Loucy (cell line): ENCODE measurements at regions not wholly inside any gene's neighbourhood (a gene's known extent, or its start where the extent isn't known, plus 50 kb on each side); places are given as distances from the start of the nearest gene placed in this dataset.

ENCODE experiments used
- H2AFZ ChIP-seq: fragments of 200-600 bp; sonication (generic); 2 replicates; pipeline ENCODE4 v1.6.0; 2016; ENCODE audit warnings: antibody characterized with exemption, mild to moderate bottlenecking, low read length, moderate library complexity
- H3F3A ChIP-seq: fragments of 200-600 bp; 2 replicates; pipeline ENCODE4 v1.6.0; 2016; ENCODE audit warnings: antibody characterized with exemption, low read depth, mild to moderate bottlenecking
- H3K27me3 ChIP-seq: fragments of 200-600 bp; sonication (generic); 2 replicates; pipeline ENCODE4 v1.6.1; 2014; ENCODE audit warnings: low read length, mild to moderate bottlenecking; ENCODE audit not compliant: insufficient read depth, poor library complexity, severe bottlenecking
- H3K36me3 ChIP-seq: fragments of 200-600 bp; sonication (generic); 2 replicates; pipeline ENCODE4 v1.6.1; 2016; ENCODE audit warnings: low read length; ENCODE audit not compliant: insufficient read depth
- H3K4me1 ChIP-seq: fragments of 200-600 bp; sonication (generic); 2 replicates; pipeline ENCODE4 v1.5.1; 2014; ENCODE audit warnings: low read length, mild to moderate bottlenecking; ENCODE audit not compliant: insufficient read depth, poor library complexity, severe bottlenecking
- H3K4me2 ChIP-seq: fragments of 200-600 bp; sonication (generic); 2 replicates; pipeline ENCODE4 v1.6.0; 2014; ENCODE audit warnings: antibody characterized with exemption, low read length, low read depth, mild to moderate bottlenecking; ENCODE audit not compliant: poor library complexity, severe bottlenecking
- H3K4me3 ChIP-seq: fragments of 200-600 bp; sonication (generic); 2 replicates; pipeline ENCODE4 v1.5.1; 2014; ENCODE audit warnings: low read length, mild to moderate bottlenecking, mixed read lengths; ENCODE audit not compliant: poor library complexity, severe bottlenecking
- H3K79me2 ChIP-seq: fragments of 200-600 bp; sonication (generic); 2 replicates; pipeline ENCODE4 v1.6.1; 2014; ENCODE audit warnings: low read length; ENCODE audit not compliant: insufficient read depth
- H3K9ac ChIP-seq: fragments of 200-600 bp; sonication (generic); 2 replicates; pipeline ENCODE4 v1.6.0; 2014; ENCODE audit warnings: mild to moderate bottlenecking, low read depth, low read length, moderate library complexity; ENCODE audit not compliant: poor library complexity, severe bottlenecking
- H3K9me2 ChIP-seq: fragments of 200-600 bp; sonication (generic); replicated peaks from 2 replicates; pipeline ENCODE4 v1.6.1; 2016; ENCODE audit warnings: low read depth, low read length, mixed read lengths
- H3K9me3 ChIP-seq: fragments of 200-600 bp; sonication (generic); 2 replicates; pipeline ENCODE4 v1.6.1; 2014; ENCODE audit warnings: mild to moderate bottlenecking, antibody characterized with exemption, low read length, low read depth; ENCODE audit not compliant: insufficient read depth
- H4K20me1 ChIP-seq: fragments of 200-600 bp; sonication (generic); 2 replicates; pipeline ENCODE4 v1.6.0; 2014; ENCODE audit warnings: antibody characterized with exemption, low read length, mild to moderate bottlenecking; ENCODE audit not compliant: insufficient read depth, poor library complexity, severe bottlenecking
- CTCF ChIP-seq: fragments of 200-600 bp; sonication (generic); conservative IDR thresholded peaks from 2 replicates; pipeline ENCODE4 v1.5.1; 2014; ENCODE audit warnings: mild to moderate bottlenecking, antibody characterized with exemption, low read length
- EZH2phosphoT487 ChIP-seq: fragments of 200-600 bp; IDR thresholded peaks from 2 replicates; pipeline ENCODE4 v1.6.1; 2018; ENCODE audit warnings: antibody characterized with exemption, mild to moderate bottlenecking, moderate library complexity, borderline replicate concordance

- Histone ChIP-seq H3K27me3 (peaks cover 11% of the 10 kb centered on the region), H3K4me1 (peaks cover 4% of the 10 kb centered on the region), H4K20me1 (no peaks in the 10 kb centered on the region), H3K4me2 (no peak overlapping the region), H3K9me3 (no peaks in the 10 kb centered on the region), H3K36me3 (no peaks in the 10 kb centered on the region), H3K9me2 (no peaks in the 10 kb centered on the region), H3F3A (no peaks in the 10 kb centered on the region), H3K79me2 (no peaks in the 10 kb centered on the region), H3K4me3 (no peak overlapping the region), H2AFZ (no peak overlapping the region), H3K9ac (no peak overlapping the region)
- TF ChIP-seq CTCF (no peak), EZH2phosphoT487 (no peak)
Measured at GRCh38 chr1:239742416-239743109, 349.1 kb upstream of the FMN2 start.

DNA sequence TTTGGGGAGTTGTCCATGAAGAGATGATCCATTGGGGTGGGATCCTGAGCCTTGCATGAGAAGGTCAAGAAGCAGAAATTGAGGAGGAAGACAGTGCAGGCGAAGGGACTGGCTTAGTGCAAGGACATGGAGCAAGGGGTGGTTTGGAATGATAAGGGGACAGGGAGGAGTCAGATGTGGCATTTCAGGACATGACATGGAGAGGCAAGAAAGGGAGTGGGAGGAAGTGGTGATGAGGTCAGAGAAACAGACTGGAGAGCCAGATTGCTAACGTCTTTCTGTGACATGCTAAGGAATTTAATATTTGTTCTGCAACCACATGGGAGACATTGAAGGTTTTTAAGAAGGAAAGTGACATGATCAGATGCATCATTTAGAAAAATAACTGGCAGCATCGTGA is 346.8 kb upstream of the FMN2 start:
- no peak overlapping the region for H2AFZ ChIP-seq

DNA sequence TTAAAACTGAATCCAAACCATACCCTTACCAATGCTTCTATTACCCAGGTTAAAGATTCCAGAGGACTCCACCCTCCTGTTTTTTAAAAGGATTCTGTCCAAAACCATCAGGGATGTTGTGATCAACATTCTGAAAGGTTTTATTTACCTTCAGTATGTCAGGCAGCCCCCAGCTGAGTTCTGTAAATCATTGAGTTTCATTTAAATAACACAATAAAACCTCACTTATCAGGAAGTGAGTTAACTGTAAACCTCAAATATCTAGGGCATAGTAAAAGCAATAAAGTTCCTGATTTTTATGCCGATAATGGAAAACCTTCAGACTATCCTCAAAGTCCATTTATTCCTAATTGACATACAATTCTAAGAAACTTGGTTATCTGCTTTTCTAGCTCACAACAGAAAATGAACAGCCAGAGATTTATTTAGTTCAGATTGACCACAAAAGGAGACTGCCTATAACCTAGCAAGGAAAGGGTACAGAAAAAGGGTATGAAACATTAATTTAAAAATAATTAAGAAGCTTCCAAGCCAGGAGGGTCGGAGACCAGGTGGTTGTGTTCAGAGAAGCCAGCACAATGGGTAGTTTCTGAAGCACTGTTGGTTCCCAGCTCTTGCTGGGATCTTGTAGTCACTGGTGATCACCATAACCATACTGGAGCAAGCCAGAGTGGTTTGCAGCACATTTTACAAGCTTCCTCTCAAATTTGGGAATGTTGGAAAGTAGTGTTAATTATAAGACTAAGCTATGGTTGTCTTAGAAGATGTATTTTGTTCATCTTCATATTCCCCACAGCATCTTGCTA is 336.4 kb upstream of the FMN2 start:
- Histone ChIP-seq H3K4me2 (no peak overlapping the region), H3K9ac (no peak overlapping the region), H3K4me3 (no peak overlapping the region), H3K9me3 (no peaks in the 10 kb centered on the region), H3K27me3 (no peaks in the 10 kb centered on the region), H3K4me1 (no peaks in the 10 kb centered on the region), H2AFZ (no peak overlapping the region), H3K9me2 (no peaks in the 10 kb centered on the region), H3F3A (no peaks in the 10 kb centered on the region), H3K79me2 (no peaks in the 10 kb centered on the region), H3K36me3 (no peaks in the 10 kb centered on the region), H4K20me1 (no peaks in the 10 kb centered on the region)
- no peak for TF ChIP-seq EZH2phosphoT487
- TF ChIP-seq CTCF: no peak

More for the DNA sequence above, 346.8 kb upstream of the FMN2 start:
- no peak overlapping the region for H3K9ac ChIP-seq
- no peak overlapping the region for H3K4me2 ChIP-seq
- no peak overlapping the region for H3K4me3 ChIP-seq
- H3K9me3 ChIP-seq: no peaks in the 10 kb centered on the region
- H3K79me2 ChIP-seq: no peaks in the 10 kb centered on the region
- H3K27me3 ChIP-seq: no peaks in the 10 kb centered on the region
- no peaks in the 10 kb centered on the region for H4K20me1 ChIP-seq
- H3K36me3 ChIP-seq: no peaks in the 10 kb centered on the region
- peaks cover 2% of the 10 kb centered on the region for H3K4me1 ChIP-seq
- H3F3A ChIP-seq: no peaks in the 10 kb centered on the region
- no peak for TF ChIP-seq CTCF
- TF ChIP-seq EZH2phosphoT487: no peak
- no peaks in the 10 kb centered on the region for H3K9me2 ChIP-seq
